Smooth muscle cell (in vitro differentiated cells): ENCODE measurements at regions not wholly inside any gene's neighbourhood (a gene's known extent, or its start where the extent isn't known, plus 50 kb on each side); places are given as distances from the start of the nearest gene placed in this dataset.

ENCODE experiments used
- DNase-seq: peaks from one replicate; lab custom pipeline; 2025; ENCODE audit not compliant: unreplicated experiment; lab: John Stamatoyannopoulos, UW
- H2AFZ ChIP-seq: fragments of 200-600 bp; sonication (generic); 2 replicates; pipeline ENCODE4 v1.6.0; 2016; ENCODE audit warnings: antibody characterized with exemption, low read depth, mild to moderate bottlenecking
- H3F3A ChIP-seq: fragments of 200-600 bp; sonication (generic); 2 replicates; pipeline ENCODE4 v1.6.0; 2017; ENCODE audit warnings: antibody characterized with exemption, low read depth
- H3K27ac ChIP-seq: fragments of 200-600 bp; sonication (generic); 2 replicates; pipeline ENCODE4 v1.5.1; 2016; ENCODE audit warnings: low read depth, mild to moderate bottlenecking
- H3K27me3 ChIP-seq: fragments of 200-600 bp; sonication (generic); 2 replicates; pipeline ENCODE4 v1.6.1; 2016; ENCODE audit warnings: low read depth, mild to moderate bottlenecking
- H3K36me3 ChIP-seq: fragments of 200-600 bp; sonication (generic); 2 replicates; pipeline ENCODE4 v1.5.1; 2016; ENCODE audit warnings: low read depth
- H3K4me1 ChIP-seq: fragments of 200-600 bp; sonication (generic); 2 replicates; pipeline ENCODE4 v1.5.1; 2016; ENCODE audit warnings: low read depth
- H3K4me2 ChIP-seq: fragments of 200-600 bp; sonication (generic); 2 replicates; pipeline ENCODE4 v1.6.0; 2016; ENCODE audit warnings: mild to moderate bottlenecking
- H3K4me3 ChIP-seq: fragments of 200-600 bp; sonication (generic); 2 replicates; pipeline ENCODE4 v1.5.1; 2016; ENCODE audit warnings: mild to moderate bottlenecking
- H3K79me2 ChIP-seq: fragments of 200-600 bp; sonication (generic); 2 replicates; pipeline ENCODE4 v1.6.0; 2016; ENCODE audit warnings: low read depth, mild to moderate bottlenecking
- H3K9ac ChIP-seq: fragments of 200-600 bp; sonication (generic); 2 replicates; pipeline ENCODE4 v1.6.0; 2016; ENCODE audit warnings: low read depth
- H3K9me3 ChIP-seq: fragments of 200-600 bp; sonication (generic); replicated peaks from 2 replicates; pipeline ENCODE4 v1.5.1; 2016; ENCODE audit warnings: low read depth
- H4K20me1 ChIP-seq: fragments of 200-600 bp; sonication (generic); 2 replicates; pipeline ENCODE4 v1.6.0; 2016; ENCODE audit warnings: low read depth
- WGBS: methylation state at CpG from one replicate; pipeline ENCODE4 v1.1.7; 2016; ENCODE audit warnings: low lambda C conversion rate; 5-methylcytosine and 5-hydroxymethylcytosine counted together
- TF ChIP-seq, protein P1 (sequence below): fragments of 200-600 bp; sonication (generic); IDR thresholded peaks from 2 replicates; pipeline ENCODE4 v1.5.1; 2017; ENCODE audit warnings: borderline replicate concordance, mild to moderate bottlenecking, antibody characterized with exemption; ENCODE audit not compliant: insufficient read depth, poor library complexity, severe bottlenecking

DNA sequence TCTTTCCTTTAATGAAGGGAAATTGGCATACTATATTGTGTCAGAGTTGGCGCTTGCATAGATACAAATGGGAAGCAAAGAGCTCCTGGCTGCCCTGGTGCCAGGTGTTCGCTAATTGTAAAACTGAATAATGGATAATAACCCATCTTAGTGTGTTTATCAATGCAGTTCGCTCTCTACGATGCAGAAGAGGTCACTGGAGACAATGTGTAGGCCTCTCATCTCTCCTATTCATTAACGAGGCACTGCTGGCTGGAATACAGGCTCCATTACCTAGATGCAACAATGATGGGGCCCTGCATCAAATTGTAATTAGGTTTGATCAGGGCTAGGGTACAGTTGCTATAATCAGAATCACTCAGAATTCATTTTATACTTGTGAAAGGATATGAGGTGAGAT lies 171.0 kb downstream of the RMI1 start:
- 81% methylated on average over 5 of the region's 5 CpGs for whole genome bisulfite sequencing
- no peaks in the 10 kb centered on the region for H3K36me3 ChIP-seq
- TF ChIP-seq, protein P1, sequence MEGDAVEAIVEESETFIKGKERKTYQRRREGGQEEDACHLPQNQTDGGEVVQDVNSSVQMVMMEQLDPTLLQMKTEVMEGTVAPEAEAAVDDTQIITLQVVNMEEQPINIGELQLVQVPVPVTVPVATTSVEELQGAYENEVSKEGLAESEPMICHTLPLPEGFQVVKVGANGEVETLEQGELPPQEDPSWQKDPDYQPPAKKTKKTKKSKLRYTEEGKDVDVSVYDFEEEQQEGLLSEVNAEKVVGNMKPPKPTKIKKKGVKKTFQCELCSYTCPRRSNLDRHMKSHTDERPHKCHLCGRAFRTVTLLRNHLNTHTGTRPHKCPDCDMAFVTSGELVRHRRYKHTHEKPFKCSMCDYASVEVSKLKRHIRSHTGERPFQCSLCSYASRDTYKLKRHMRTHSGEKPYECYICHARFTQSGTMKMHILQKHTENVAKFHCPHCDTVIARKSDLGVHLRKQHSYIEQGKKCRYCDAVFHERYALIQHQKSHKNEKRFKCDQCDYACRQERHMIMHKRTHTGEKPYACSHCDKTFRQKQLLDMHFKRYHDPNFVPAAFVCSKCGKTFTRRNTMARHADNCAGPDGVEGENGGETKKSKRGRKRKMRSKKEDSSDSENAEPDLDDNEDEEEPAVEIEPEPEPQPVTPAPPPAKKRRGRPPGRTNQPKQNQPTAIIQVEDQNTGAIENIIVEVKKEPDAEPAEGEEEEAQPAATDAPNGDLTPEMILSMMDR: no peak
- no peak overlapping the region for H3K4me3 ChIP-seq
- no peak overlapping the region for H2AFZ ChIP-seq
- peaks cover 14% of the 10 kb centered on the region for H3K27me3 ChIP-seq
- no peak for DNase-seq
- H3F3A ChIP-seq: no peaks in the 10 kb centered on the region
- no peaks in the 10 kb centered on the region for H3K9me3 ChIP-seq
- H3K79me2 ChIP-seq: no peaks in the 10 kb centered on the region
- no peaks in the 10 kb centered on the region for H4K20me1 ChIP-seq
- H3K27ac ChIP-seq: no peak overlapping the region
- no peak overlapping the region for H3K4me2 ChIP-seq
- no peak overlapping the region for H3K9ac ChIP-seq
- H3K4me1 ChIP-seq: no peaks in the 10 kb centered on the region

DNA sequence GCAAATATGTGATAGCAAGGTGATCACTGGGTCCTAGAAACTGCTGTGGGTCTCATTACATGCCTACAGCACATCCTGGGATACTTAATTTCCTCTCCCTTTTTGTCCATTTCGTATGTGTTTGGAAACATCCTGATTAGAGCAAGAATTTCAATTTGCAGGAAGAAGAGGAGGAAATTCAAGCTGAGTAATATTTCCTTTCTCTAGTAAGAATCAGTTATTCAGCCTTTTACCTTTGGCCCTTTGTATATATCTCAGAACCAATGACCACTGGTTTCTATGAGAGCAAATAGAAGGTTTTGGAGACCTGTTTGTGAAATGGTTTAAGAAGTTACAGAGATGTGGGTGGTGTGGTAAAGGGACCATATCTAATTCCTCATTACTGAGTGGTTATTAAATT lies 171.6 kb downstream of the RMI1 start:
- WGBS: 82% methylated on average over 1 of the region's 1 CpG
- TF ChIP-seq, protein P1: no peak
- DNase-seq: no peak
- no peaks in the 10 kb centered on the region for H3K4me1 ChIP-seq
- H3K4me3 ChIP-seq: no peak overlapping the region
- H3K4me2 ChIP-seq: no peak overlapping the region
- H3K27me3 ChIP-seq: peaks cover 19% of the 10 kb centered on the region
- H3K27ac ChIP-seq: no peak overlapping the region
- H3K9me3 ChIP-seq: no peaks in the 10 kb centered on the region
- H2AFZ ChIP-seq: no peak overlapping the region
- no peak overlapping the region for H3K9ac ChIP-seq
- no peaks in the 10 kb centered on the region for H3K79me2 ChIP-seq
- no peaks in the 10 kb centered on the region for H3F3A ChIP-seq
- H3K36me3 ChIP-seq: no peaks in the 10 kb centered on the region
- no peaks in the 10 kb centered on the region for H4K20me1 ChIP-seq

DNA sequence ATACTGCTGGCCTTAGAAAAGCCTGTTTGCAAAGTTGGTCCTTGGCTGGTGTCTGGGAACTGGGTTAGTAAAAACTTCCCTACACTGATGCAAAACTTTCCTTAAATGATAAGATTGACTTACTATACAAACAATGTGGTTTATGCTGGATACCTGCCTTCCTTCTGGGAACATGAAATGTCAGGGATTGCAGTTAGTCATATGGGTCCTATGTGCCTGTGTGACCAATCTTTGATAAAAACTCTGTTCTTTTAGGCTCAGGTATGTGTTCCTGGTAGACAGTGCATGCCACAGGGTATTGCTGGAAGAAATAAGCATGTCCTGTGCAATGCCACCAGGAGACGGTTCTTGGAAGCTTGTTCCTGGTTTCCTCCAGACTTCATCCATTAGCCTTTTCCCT lies 173.3 kb downstream of the RMI1 start:
- no peak for DNase-seq
- Histone ChIP-seq H4K20me1 (no peaks in the 10 kb centered on the region), H3K4me2 (no peak overlapping the region), H3K27me3 (peaks cover 23% of the 10 kb centered on the region), H3K79me2 (no peaks in the 10 kb centered on the region), H3K4me3 (no peak overlapping the region), H2AFZ (no peak overlapping the region), H3K4me1 (no peaks in the 10 kb centered on the region), H3K36me3 (no peaks in the 10 kb centered on the region), H3F3A (no peaks in the 10 kb centered on the region), H3K27ac (no peak overlapping the region), H3K9me3 (no peaks in the 10 kb centered on the region), H3K9ac (no peak overlapping the region)
- TF ChIP-seq, protein P1: no peak
- whole genome bisulfite sequencing: 80% methylated on average over 1 of the region's 1 CpG

DNA sequence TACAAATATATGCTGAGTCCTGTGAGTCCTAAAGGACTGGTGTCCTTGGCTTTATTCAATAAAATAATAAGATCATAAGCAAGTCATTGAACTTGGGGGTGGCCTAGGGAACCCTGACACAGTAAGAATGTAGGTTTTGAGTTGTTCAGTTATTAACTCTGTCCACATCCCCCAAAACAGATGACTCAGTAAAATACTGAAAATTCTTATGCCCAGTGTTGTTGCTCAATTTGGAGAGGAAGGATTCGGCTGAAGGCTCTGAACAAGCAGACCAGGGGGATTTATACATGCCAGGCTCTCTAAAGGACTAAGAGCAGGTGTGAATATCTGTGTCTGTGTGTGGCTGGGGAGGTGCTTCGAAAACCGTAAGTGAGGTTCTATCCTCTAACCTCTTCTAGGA lies 173.7 kb downstream of the RMI1 start:
- H3K4me1 ChIP-seq: no peaks in the 10 kb centered on the region

More for the DNA sequence above, 173.7 kb downstream of the RMI1 start:
- Histone ChIP-seq H4K20me1 (no peaks in the 10 kb centered on the region), H3K9ac (no peak overlapping the region), H3K36me3 (no peaks in the 10 kb centered on the region), H3K27ac (no peak overlapping the region), H3K4me3 (no peak overlapping the region), H3K27me3 (peaks cover 28% of the 10 kb centered on the region), H3K9me3 (no peaks in the 10 kb centered on the region), H2AFZ (no peak overlapping the region), H3K4me2 (no peak overlapping the region), H3K79me2 (no peaks in the 10 kb centered on the region), H3F3A (no peaks in the 10 kb centered on the region)
- TF ChIP-seq, protein P1: no peak
- 71% methylated on average over 3 of the region's 3 CpGs for WGBS
- no peak for DNase-seq
